ENCODE measurements at regions not wholly inside any gene's neighbourhood (a gene's known extent, or its start where the extent isn't known, plus 50 kb on each side); places are given as distances from the start of the nearest gene placed in this dataset.

DNA sequence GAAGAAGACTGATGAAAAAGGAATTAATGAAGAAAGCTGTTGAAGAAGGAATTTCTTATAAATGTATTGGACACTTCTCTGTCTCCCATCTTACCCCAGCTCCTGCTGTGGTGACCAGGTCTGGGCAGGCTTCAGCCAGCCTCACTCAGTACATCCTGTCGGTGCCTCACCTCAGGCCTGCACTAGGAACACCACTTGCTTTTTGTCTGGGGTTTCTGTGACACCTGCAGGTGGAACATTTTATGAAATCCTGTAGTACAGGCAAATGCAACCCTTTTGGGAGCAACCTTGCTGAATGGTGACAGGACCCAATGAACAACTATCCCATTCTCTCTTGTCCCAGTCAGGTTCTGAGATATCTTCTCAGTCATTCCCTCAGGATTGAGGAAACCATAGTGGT is 129.7 kb downstream of the PRDM13 start:
- TF ChIP-seq, protein P1, sequence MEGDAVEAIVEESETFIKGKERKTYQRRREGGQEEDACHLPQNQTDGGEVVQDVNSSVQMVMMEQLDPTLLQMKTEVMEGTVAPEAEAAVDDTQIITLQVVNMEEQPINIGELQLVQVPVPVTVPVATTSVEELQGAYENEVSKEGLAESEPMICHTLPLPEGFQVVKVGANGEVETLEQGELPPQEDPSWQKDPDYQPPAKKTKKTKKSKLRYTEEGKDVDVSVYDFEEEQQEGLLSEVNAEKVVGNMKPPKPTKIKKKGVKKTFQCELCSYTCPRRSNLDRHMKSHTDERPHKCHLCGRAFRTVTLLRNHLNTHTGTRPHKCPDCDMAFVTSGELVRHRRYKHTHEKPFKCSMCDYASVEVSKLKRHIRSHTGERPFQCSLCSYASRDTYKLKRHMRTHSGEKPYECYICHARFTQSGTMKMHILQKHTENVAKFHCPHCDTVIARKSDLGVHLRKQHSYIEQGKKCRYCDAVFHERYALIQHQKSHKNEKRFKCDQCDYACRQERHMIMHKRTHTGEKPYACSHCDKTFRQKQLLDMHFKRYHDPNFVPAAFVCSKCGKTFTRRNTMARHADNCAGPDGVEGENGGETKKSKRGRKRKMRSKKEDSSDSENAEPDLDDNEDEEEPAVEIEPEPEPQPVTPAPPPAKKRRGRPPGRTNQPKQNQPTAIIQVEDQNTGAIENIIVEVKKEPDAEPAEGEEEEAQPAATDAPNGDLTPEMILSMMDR (IDR thresholded peaks at IDR 0.05; ENCODE audit: low read depth, low read length): no peak
- no peak overlapping the region for H3K4me3 ChIP-seq (ENCODE audit: low read depth, low read length)

DNA sequence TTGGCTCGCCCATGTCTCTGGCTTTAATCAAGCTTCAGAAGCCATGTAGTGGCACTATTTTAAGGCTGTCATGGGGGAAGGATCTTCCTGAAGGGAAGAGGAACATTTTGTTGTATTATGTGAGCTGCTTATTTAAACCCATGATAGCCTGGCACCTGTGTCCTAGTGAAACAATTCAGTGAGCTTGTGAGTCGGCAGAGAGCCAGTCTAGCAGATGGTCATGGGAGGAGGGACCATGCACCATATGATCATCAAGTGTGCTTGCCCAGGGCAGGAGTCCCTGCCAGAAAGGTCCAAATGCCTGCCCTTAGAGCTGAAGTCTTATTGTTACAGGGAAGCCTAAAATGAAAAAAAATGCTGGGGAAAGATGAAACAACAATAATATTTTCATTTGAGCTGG is 132.9 kb downstream of the PRDM13 start:
- H3K4me3 ChIP-seq (ENCODE audit: low read depth, low read length): no peak overlapping the region
- TF ChIP-seq, protein P1 (IDR thresholded peaks at IDR 0.05; ENCODE audit: low read depth, low read length): no peak

DNA sequence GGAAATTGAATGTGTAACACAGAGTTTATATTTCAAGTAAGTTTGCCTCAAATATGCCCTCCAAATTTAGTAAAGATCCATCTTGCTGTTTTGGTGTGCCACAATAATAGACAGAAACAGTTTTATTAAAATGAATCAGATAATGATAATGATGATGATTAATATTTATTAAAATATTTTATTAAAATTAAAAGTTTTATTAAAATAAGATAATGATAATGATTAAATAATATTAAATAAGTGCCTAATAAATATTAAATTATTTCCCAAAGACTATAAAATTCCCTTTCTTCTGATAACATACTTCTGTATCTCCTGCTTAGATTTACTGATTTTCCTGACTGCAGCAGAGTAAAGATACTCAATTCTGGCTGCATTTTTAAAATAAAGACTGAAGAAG is 134.5 kb downstream of the PRDM13 start:
- H3K4me3 ChIP-seq (ENCODE audit: low read depth, low read length): no peak overlapping the region

DNA sequence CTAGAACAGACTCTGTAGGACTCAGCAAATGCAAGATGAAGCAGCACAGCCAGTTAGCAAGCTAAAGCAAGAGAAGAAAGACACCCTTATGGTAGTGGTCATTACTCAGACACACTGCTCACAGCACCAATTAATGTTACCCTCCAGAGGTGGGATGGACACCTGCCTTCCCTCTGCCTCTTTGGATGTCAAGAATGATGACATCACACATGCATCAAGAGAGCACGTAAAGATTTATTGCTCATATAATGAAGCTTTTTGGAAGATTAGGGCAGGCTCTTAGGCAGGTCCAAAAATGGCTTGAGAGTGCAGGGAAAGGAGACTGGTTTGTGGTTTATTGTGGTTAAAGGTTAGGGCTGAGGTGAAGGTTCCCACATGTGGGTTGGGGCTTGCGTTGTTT is 137.0 kb downstream of the PRDM13 start:
- TF ChIP-seq, protein P1 (IDR thresholded peaks at IDR 0.05; ENCODE audit: low read depth, low read length): no peak
- H3K4me3 ChIP-seq (ENCODE audit: low read depth, low read length): no peak overlapping the region

More for the DNA sequence above, 134.5 kb downstream of the PRDM13 start:
- TF ChIP-seq, protein P1 (IDR thresholded peaks at IDR 0.05; ENCODE audit: low read depth, low read length): no peak

DNA sequence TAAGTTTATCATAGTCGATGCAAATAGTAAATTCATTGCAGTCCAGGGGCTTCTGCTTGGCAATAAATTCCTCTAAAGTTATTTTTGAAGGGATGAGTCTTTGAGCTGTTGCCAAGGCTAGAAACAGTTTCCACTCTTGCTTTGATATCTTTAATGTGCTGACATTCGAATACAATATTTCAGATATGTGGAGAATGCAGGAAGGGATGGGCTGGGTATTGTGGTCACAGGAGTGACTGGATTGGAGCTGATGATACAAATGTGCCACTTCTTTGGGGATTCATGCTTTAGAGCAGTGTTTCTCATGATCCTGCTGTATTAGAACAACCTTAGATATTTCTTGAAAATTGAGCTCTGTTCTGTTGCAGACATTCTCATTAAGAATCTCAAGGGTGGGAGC is 139.0 kb downstream of the PRDM13 start:
- TF ChIP-seq, protein P1 (IDR thresholded peaks at IDR 0.05; ENCODE audit: low read depth, low read length): no peak
- H3K4me3 ChIP-seq (ENCODE audit: low read depth, low read length): no peak overlapping the region

DNA sequence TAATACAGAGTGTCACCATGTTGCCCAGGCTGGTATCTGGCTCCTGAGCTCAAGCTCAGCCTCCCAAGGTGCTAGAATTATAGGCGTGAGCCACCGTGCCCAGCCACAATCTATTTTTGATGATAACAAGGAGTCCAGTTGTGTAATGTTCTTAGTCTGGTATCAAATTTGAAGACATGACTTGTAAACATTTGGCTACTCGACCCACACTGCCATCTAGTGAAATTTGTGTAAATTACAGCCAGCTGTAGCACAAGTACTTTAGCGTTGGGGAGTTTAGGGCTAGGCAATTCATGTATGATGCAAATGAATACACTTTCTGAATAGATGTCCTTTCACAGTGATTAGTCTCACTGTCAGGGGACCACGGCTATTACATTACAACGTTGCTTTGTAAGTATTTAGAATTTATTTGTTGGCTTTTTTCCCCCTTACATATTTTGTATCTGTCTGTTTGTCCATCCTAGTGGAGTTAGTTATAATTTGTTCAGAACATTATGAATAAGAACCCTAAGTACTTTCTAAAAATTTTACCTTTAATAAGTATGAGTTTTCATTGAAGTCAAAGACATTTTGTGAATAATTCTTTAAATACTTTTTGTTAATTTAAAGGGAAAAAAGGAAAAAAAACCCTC is 139.7 kb downstream of the PRDM13 start:
- H3K4me3 ChIP-seq (ENCODE audit: low read depth, low read length): no peak overlapping the region
- TF ChIP-seq, protein P1 (IDR thresholded peaks at IDR 0.05; ENCODE audit: low read depth, low read length): peak; percentile 60

DNA sequence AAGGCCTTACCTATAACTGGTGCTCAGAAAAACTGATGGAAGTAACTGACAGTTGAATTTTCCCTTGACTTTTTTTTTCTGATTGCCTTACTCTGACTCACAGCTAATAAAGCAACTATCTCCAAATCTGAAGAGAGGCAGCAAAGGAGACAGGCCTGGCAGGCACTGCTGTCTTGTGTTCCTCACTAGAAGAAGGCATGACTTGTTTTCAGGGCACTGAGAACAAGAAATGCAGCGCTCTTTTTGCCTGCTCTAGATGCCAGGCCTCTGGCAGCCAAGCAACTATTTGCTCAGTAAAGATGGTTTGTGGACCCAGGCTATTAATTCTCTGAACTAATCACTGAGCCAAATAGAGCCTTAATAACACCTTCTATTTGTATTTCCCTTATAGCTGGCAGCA is 155.1 kb downstream of the PRDM13 start:
- TF ChIP-seq, protein P1 (IDR thresholded peaks at IDR 0.05; ENCODE audit: low read depth, low read length): no peak

More for the DNA sequence above, 155.1 kb downstream of the PRDM13 start:
- H3K4me3 ChIP-seq (ENCODE audit: low read depth, low read length): no peak overlapping the region
